HEK293 (cell line): ENCODE measurements at regions not wholly inside any gene's neighbourhood (a gene's known extent, or its start where the extent isn't known, plus 50 kb on each side); places are given as distances from the start of the nearest gene placed in this dataset.

Source experiments
- CTCF ChIA-PET: fragments of 350-600 bp; formaldehyde crosslinking; extraction: SDS; loops from one replicate; lab custom pipeline; 2021; ENCODE audit warnings: antibody characterized with exemption; lab: Yijun Ruan, JAX
- POLR2A ChIA-PET: fragments of 300-600 bp; formaldehyde crosslinking; extraction: SDS; loops from one replicate; lab custom pipeline; 2020; ENCODE audit warnings: antibody characterized with exemption, inconsistent platforms; lab: Yijun Ruan, JAX
- H3K27ac ChIP-seq: fragments of 200-500 bp; sonication (Bioruptor generic); 2 replicates; pipeline ENCODE4 v1.5.1; 2014; ENCODE audit warnings: low read depth, low read length, control low read depth, inconsistent platforms; ENCODE audit errors: extremely low read depth
- H3K36me3 ChIP-seq, 2 experiments: fragments of 200-500 bp in 1 of 2; sonication (Bioruptor generic) in 1 of 2; 1 replicate in 1 of 2; 2 replicates in 1 of 2; pipeline ENCODE4 v1.5.1; 2014 to 2017; ENCODE audit warnings: inconsistent platforms in 2 of 2, low read length in 2 of 2; ENCODE audit not compliant: control insufficient read depth in 2 of 2, insufficient read depth in 1 of 2
- H3K4me1 ChIP-seq: fragments of 200-500 bp; sonication (Bioruptor generic); 2 replicates; pipeline ENCODE4 v1.5.1; 2014; ENCODE audit warnings: mild to moderate bottlenecking, low read length, inconsistent platforms; ENCODE audit not compliant: control insufficient read depth, insufficient read depth
- H3K4me3 ChIP-seq: 2 replicates; pipeline ENCODE4 v1.5.1; 2011; ENCODE audit warnings: low read depth, mild to moderate bottlenecking, control low read depth, low read length, moderate library complexity
- H3K9me3 ChIP-seq: fragments of 200-500 bp; sonication (Bioruptor generic); 2 replicates; pipeline ENCODE4 v1.5.1; 2014; ENCODE audit warnings: low read depth, low read length, inconsistent platforms; ENCODE audit not compliant: control insufficient read depth, insufficient read depth
- FEZF1 ChIP-seq: fragments of 450-650 bp; formaldehyde crosslinking; IDR thresholded peaks from 2 replicates; pipeline ENCODE4 v1.5.1; 2016; ENCODE audit warnings: missing biosample characterization, missing genetic modification characterization
- GLIS1 ChIP-seq: fragments of 450-650 bp; formaldehyde crosslinking; IDR thresholded peaks from 2 replicates; pipeline ENCODE4 v1.5.1; 2016; ENCODE audit warnings: missing biosample characterization, missing genetic modification characterization
- PRDM1 ChIP-seq: fragments of 450-650 bp; formaldehyde crosslinking; IDR thresholded peaks from 2 replicates; pipeline ENCODE4; 2016; ENCODE audit warnings: missing biosample characterization, missing genetic modification characterization
- TRIM28 ChIP-seq: IDR thresholded peaks from 2 replicates; pipeline ENCODE4 v1.6.1; 2011; ENCODE audit warnings: low read length, control low read depth, borderline replicate concordance
- ZBTB21 ChIP-seq: fragments of 450-650 bp; formaldehyde crosslinking; IDR thresholded peaks from 2 replicates; pipeline ENCODE4 v1.5.1; 2017; ENCODE audit warnings: missing biosample characterization, missing genetic modification characterization
- ZBTB8A ChIP-seq: fragments of 450-650 bp; formaldehyde crosslinking; IDR thresholded peaks from 2 replicates; pipeline ENCODE4 v1.5.1; 2016; ENCODE audit warnings: missing biosample characterization, missing genetic modification characterization
- ZFHX2 ChIP-seq: fragments of 450-650 bp; formaldehyde crosslinking; conservative IDR thresholded peaks from 2 replicates; pipeline ENCODE4 v1.5.1; 2016; ENCODE audit warnings: missing biosample characterization, missing genetic modification characterization
- ZNF112 ChIP-seq: fragments of 450-650 bp; formaldehyde crosslinking; IDR thresholded peaks from 2 replicates; pipeline ENCODE4 v1.5.0; 2017; ENCODE audit warnings: missing biosample characterization, missing genetic modification characterization
- ZNF132 ChIP-seq: fragments of 450-650 bp; formaldehyde crosslinking; IDR thresholded peaks from 2 replicates; pipeline ENCODE4 v1.5.1; 2017; ENCODE audit warnings: missing biosample characterization, missing genetic modification characterization, borderline replicate concordance
- ZNF155 ChIP-seq: fragments of 450-650 bp; formaldehyde crosslinking; IDR thresholded peaks from 2 replicates; pipeline ENCODE4 v1.5.1; 2016; ENCODE audit warnings: missing biosample characterization, missing genetic modification characterization
- ZNF174 ChIP-seq: fragments of 450-650 bp; formaldehyde crosslinking; IDR thresholded peaks from 2 replicates; pipeline ENCODE4 v1.5.0; 2017; ENCODE audit warnings: missing biosample characterization, mild to moderate bottlenecking, missing genetic modification characterization
- ZNF221 ChIP-seq: fragments of 450-650 bp; formaldehyde crosslinking; IDR thresholded peaks from 2 replicates; pipeline ENCODE4 v1.5.1; 2017; ENCODE audit warnings: missing biosample characterization, missing genetic modification characterization, borderline replicate concordance
- ZNF239 ChIP-seq: fragments of 450-650 bp; formaldehyde crosslinking; IDR thresholded peaks from 2 replicates; pipeline ENCODE4 v1.5.1; 2016; ENCODE audit warnings: missing biosample characterization, missing genetic modification characterization
- ZNF292 ChIP-seq: fragments of 450-650 bp; formaldehyde crosslinking; IDR thresholded peaks from 2 replicates; pipeline ENCODE4 v1.5.1; 2016; ENCODE audit warnings: low read depth, missing biosample characterization, missing genetic modification characterization, borderline replicate concordance
- ZNF302 ChIP-seq: fragments of 450-650 bp; formaldehyde crosslinking; IDR thresholded peaks from 2 replicates; pipeline ENCODE4 v1.5.1; 2016; ENCODE audit warnings: missing biosample characterization, missing genetic modification characterization, low read depth
- ZNF335 ChIP-seq: fragments of 450-650 bp; formaldehyde crosslinking; conservative IDR thresholded peaks from 2 replicates; pipeline ENCODE4 v1.5.1; 2016; ENCODE audit warnings: missing biosample characterization, missing genetic modification characterization
- ZNF350 ChIP-seq: fragments of 450-650 bp; formaldehyde crosslinking; IDR thresholded peaks from 2 replicates; pipeline ENCODE4 v1.5.0; 2017; ENCODE audit warnings: missing biosample characterization, mild to moderate bottlenecking, missing genetic modification characterization
- ZNF354C ChIP-seq: fragments of 450-650 bp; formaldehyde crosslinking; IDR thresholded peaks from 2 replicates; pipeline ENCODE4 v1.5.1; 2016; ENCODE audit warnings: missing biosample characterization, missing genetic modification characterization, low read depth, borderline replicate concordance
- ZNF37A ChIP-seq: fragments of 450-650 bp; IDR thresholded peaks from 2 replicates; pipeline ENCODE4 v1.5.1; 2018; ENCODE audit warnings: missing biosample characterization, missing genetic modification characterization
- ZNF416 ChIP-seq: fragments of 450-650 bp; formaldehyde crosslinking; IDR thresholded peaks from 2 replicates; pipeline ENCODE4 v1.5.1; 2016; ENCODE audit warnings: missing biosample characterization, missing genetic modification characterization
- ZNF426 ChIP-seq: fragments of 450-650 bp; formaldehyde crosslinking; IDR thresholded peaks from 2 replicates; pipeline ENCODE4 v1.5.1; 2017; ENCODE audit warnings: missing biosample characterization, missing genetic modification characterization, mild to moderate bottlenecking, inconsistent platforms, moderate library complexity
- ZNF473 ChIP-seq: fragments of 450-650 bp; formaldehyde crosslinking; IDR thresholded peaks from 2 replicates; pipeline ENCODE4 v1.5.1; 2017; ENCODE audit warnings: missing biosample characterization, missing genetic modification characterization
- ZNF521 ChIP-seq: fragments of 450-650 bp; formaldehyde crosslinking; IDR thresholded peaks from 2 replicates; pipeline ENCODE4 v1.5.1; 2017; ENCODE audit warnings: missing biosample characterization, mild to moderate bottlenecking, missing genetic modification characterization
- ZNF549 ChIP-seq: fragments of 450-650 bp; IDR thresholded peaks from 2 replicates; pipeline ENCODE4 v1.5.1; 2018; ENCODE audit warnings: missing biosample characterization, missing genetic modification characterization, mild to moderate bottlenecking, inconsistent platforms, moderate library complexity
- ZNF585B ChIP-seq: fragments of 450-650 bp; formaldehyde crosslinking; IDR thresholded peaks from 2 replicates; pipeline ENCODE4 v1.5.1; 2016; ENCODE audit warnings: missing biosample characterization, missing genetic modification characterization
- ZNF654 ChIP-seq: fragments of 450-650 bp; formaldehyde crosslinking; IDR thresholded peaks from 2 replicates; pipeline ENCODE4 v1.5.1; 2016; ENCODE audit warnings: low read depth, missing biosample characterization, missing genetic modification characterization
- ZNF664 ChIP-seq: fragments of 450-650 bp; formaldehyde crosslinking; IDR thresholded peaks from 2 replicates; pipeline ENCODE4 v1.5.1; 2016; ENCODE audit warnings: missing biosample characterization, missing genetic modification characterization
- ZNF776 ChIP-seq: fragments of 450-650 bp; formaldehyde crosslinking; IDR thresholded peaks from 2 replicates; pipeline ENCODE4 v1.5.0; 2017; ENCODE audit warnings: missing biosample characterization, missing genetic modification characterization, borderline replicate concordance
- TF ChIP-seq, protein P1 (sequence below): IDR thresholded peaks from 2 replicates; pipeline ENCODE4 v1.6.1; 2011; ENCODE audit warnings: mild to moderate bottlenecking, low read depth, low read length, borderline replicate concordance
- TF ChIP-seq, protein P2 (sequence below): fragments of 450-650 bp; formaldehyde crosslinking; IDR thresholded peaks from 2 replicates; pipeline ENCODE4 v1.5.1; 2016; ENCODE audit warnings: missing biosample characterization, missing genetic modification characterization

DNA sequence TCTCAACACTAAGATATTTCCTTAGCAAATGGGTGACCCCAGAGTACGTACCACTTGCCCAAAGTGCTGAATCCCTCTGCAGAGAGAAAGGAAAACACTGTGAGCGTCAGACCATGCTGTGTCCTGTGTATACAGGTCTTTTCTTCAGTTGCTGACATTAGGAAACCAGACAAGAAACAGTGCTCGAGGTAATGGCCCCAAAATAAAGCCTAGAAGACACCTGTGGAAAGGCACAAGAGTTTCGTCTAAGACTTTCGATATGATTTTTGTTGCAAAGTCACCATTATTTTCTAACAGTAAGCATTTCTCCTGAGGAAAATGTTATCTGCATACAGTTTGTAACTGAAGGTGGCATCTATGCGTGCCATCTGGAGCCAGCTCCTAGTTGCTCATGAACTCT lies 62.0 kb upstream of the SIMC1 start:
- ChIA-PET CTCF (no interaction called here), POLR2A (no interaction called here)
- H3K36me3 ChIP-seq: no peaks in the 10 kb centered on the region
- no peaks in the 10 kb centered on the region for H3K4me1 ChIP-seq
- H3K27ac ChIP-seq: no peak overlapping the region
- no peak overlapping the region for H3K4me3 ChIP-seq
- H3K9me3 ChIP-seq: no peaks in the 10 kb centered on the region
- TF ChIP-seq ZNF426 (tag by site-specific recombination) (no peak), ZNF37A (tag by site-specific recombination) (no peak), ZNF221 (tag by site-specific recombination) (no peak), ZNF132 (tag by site-specific recombination) (no peak), FEZF1 (tag by site-specific recombination) (no peak), ZNF112 (tag by site-specific recombination) (no peak), ZNF350 (tag by site-specific recombination) (no peak), ZNF521 (tag by site-specific recombination) (no peak)

DNA sequence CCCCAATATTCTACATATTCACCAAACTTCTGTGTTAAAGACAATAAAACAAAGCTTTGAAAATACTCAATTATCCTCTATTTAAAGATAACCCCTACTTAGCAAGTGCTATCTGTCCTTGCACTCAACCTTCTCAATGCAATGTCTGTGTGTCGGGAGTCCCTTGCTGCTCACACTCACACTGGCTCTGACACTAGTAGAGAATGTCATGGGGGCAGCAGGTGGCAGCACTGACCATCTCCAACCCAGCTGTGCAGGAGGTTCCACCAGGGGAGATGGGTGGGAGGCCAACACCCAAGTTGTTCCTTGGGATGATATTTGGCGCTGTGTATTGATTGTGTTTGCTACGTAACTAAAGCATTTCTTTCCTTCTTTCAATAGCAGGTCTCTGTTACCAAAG lies 59.4 kb upstream of the SIMC1 start:
- no peak overlapping the region for H3K4me3 ChIP-seq
- CTCF ChIA-PET: no interaction called here
- H3K4me1 ChIP-seq: peaks cover 4% of the 10 kb centered on the region
- H3K27ac ChIP-seq: no peak overlapping the region
- POLR2A ChIA-PET: no interaction called here
- H3K9me3 ChIP-seq: no peaks in the 10 kb centered on the region
- no peaks in the 10 kb centered on the region for H3K36me3 ChIP-seq
- TF ChIP-seq TRIM28 (peak; percentile 68; the same call in 1 of the 2 replicates), ZFHX2 (tag by site-specific recombination) (no peak), ZNF776 (tag by site-specific recombination) (no peak), GLIS1 (0 out of 2 replicates have a peak, but pooled peaks have one; percentile 11)

DNA sequence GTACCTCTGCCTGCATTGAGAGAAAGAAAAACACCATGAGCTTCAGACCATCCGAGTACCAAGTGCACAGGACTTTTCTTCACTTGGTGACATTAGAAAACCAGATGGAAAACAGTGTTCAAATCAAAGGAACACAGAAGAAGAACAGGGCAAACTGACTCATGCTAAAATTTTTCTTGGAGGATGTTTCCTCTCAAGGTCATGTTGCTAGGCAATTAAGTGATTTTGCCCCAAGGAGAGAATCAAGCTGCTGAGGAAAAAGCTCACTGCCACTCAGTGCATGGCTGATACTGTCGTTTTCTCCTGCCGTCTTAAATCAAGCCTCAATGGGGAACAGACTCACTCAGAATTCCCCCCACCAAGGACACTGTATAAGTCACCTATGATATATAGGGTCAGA lies 57.9 kb upstream of the SIMC1 start:
- POLR2A ChIA-PET: no interaction called here
- CTCF ChIA-PET: no interaction called here
- no peaks in the 10 kb centered on the region for H3K9me3 ChIP-seq
- no peaks in the 10 kb centered on the region for H3K36me3 ChIP-seq
- H3K27ac ChIP-seq: no peak overlapping the region
- H3K4me1 ChIP-seq: peaks cover 7% of the 10 kb centered on the region
- H3K4me3 ChIP-seq: no peak overlapping the region
- peak; percentile 10; the same call in 1 of the 2 replicates for TF ChIP-seq PRDM1 (tag by site-specific recombination)
- TF ChIP-seq ZNF473 (tag by site-specific recombination): no peak

DNA sequence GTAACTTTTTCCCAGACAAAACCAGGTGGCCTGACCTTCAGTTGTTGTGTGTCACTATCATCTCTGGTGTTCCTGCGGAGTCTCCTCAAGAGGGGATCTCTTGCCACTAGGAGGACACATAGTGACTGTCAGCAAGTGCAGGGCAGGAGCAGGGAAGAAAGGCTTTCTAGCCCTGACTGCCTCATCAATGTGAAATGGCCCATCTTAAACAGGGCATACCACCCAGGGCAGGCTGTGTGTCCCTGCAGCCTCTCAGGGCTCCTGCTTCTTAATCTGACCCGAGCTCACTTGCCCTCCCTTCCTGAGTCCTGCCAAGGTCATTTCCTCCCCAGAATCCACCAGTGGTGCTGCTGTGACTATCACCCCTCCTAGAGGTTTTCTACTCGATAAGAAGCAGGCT lies 57.4 kb upstream of the SIMC1 start:
- ChIA-PET CTCF (no interaction called here), POLR2A (no interaction called here)
- Histone ChIP-seq H3K9me3 (no peaks in the 10 kb centered on the region), H3K27ac (no peak overlapping the region), H3K4me1 (peaks cover 7% of the 10 kb centered on the region), H3K36me3 (no peaks in the 10 kb centered on the region), H3K4me3 (no peak overlapping the region)
- no peak for TF ChIP-seq ZNF239 (tag by site-specific recombination)
- TF ChIP-seq, protein P1, sequence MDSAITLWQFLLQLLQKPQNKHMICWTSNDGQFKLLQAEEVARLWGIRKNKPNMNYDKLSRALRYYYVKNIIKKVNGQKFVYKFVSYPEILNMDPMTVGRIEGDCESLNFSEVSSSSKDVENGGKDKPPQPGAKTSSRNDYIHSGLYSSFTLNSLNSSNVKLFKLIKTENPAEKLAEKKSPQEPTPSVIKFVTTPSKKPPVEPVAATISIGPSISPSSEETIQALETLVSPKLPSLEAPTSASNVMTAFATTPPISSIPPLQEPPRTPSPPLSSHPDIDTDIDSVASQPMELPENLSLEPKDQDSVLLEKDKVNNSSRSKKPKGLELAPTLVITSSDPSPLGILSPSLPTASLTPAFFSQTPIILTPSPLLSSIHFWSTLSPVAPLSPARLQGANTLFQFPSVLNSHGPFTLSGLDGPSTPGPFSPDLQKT: no peak
- TF ChIP-seq ZNF302 (tag by site-specific recombination): no peak
- TF ChIP-seq ZBTB8A (tag by site-specific recombination): no peak
- TF ChIP-seq ZBTB21: no peak
- TF ChIP-seq ZNF416 (tag by site-specific recombination): no peak
- no peak for TF ChIP-seq ZNF292 (tag by site-specific recombination)
- TF ChIP-seq, protein P2, sequence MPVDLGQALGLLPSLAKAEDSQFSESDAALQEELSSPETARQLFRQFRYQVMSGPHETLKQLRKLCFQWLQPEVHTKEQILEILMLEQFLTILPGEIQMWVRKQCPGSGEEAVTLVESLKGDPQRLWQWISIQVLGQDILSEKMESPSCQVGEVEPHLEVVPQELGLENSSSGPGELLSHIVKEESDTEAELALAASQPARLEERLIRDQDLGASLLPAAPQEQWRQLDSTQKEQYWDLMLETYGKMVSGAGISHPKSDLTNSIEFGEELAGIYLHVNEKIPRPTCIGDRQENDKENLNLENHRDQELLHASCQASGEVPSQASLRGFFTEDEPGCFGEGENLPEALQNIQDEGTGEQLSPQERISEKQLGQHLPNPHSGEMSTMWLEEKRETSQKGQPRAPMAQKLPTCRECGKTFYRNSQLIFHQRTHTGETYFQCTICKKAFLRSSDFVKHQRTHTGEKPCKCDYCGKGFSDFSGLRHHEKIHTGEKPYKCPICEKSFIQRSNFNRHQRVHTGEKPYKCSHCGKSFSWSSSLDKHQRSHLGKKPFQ (tag by site-specific recombination): no peak
- TF ChIP-seq ZNF174 (tag by site-specific recombination): no peak
- TF ChIP-seq ZNF155 (tag by site-specific recombination): no peak
- TF ChIP-seq ZNF654 (tag by site-specific recombination): no peak
- no peak for TF ChIP-seq ZNF549 (tag by site-specific recombination)
- TF ChIP-seq ZNF585B: no peak
- no peak for TF ChIP-seq ZNF335
- no peak for TF ChIP-seq ZNF664
- no peak for TF ChIP-seq ZNF354C
